COLO829 (cell line): ENCODE measurements at regions not wholly inside any gene's neighbourhood (a gene's known extent, or its start where the extent isn't known, plus 50 kb on each side); places are given as distances from the start of the nearest gene placed in this dataset.

ENCODE experiments used
- DNase-seq: peaks from one replicate; pipeline ENCODE4 v3.0.0; 2012; ENCODE audit warnings: low spot score

GRCh38 chr6:87995461-87995860 lies 52.2 kb upstream of the SPACA1 start:
- DNase-seq = no peak

DNA sequence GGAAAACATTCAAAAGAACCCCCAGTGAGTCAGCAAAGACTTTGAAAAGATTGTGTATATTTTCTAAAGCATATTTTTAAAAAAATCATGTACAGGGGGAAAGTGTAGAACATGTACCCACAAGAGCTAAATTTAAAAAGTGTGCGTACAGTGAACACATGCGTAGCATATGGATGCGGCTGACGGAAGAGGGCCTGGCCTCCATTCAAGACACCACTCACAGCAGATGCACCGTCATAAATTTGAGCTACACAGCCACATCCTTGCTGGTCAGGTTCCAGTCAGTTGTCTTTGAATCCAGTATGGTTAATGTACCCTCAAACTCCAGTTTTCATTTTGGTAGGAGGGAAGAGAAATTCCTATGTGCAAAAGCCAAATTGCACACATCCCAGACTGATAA lies 54.3 kb upstream of the SPACA1 start:
- DNase-seq = no peak

GRCh38 chr6:87990871-87991270 lies 56.8 kb upstream of the SPACA1 start:
- no peak for DNase-seq

DNA sequence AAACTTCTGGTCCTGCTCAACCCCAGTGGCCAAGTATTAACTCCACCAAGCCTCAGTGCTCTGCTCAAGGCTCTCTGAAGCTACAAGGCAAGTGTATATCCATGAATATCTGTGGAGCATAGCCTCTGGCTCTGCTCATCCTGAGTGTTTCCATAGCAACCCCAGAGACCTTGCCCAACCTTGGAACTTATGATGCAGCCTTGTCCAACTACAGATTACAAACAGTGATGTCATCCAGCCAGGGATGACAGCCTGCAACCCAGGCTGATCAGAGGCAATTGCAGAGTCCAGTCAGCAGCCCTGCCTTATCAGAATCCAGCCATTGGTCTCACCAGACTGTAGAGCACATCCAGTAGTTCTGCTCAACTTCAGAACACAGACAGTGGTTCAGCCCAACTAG lies 65.5 kb upstream of the SPACA1 start:
- DNase-seq = no peak

- no peak for DNase-seq
Observed at GRCh38 chr6:87979737-87980136, 67.9 kb upstream of the SPACA1 start.

DNA sequence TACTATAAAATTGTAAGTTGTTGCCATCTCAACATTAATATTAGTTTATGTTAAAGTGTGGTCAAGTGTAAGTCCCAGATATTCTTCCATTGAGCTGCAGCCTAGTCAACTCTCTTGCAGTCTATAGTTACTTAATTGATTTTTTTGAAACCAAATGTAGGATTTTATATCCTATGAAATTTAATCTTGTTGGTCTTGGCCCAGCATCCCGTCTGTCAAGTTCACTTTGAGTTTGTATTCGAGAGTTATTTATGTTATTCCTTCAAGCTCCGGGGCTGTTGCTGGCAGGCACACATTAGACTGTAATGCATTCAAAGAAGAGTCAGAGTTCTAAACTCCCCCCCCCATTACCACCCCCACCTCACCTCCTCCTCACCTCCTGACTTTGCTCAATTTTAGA lies 71.0 kb upstream of the SPACA1 start:
- DNase-seq = no peak

DNA sequence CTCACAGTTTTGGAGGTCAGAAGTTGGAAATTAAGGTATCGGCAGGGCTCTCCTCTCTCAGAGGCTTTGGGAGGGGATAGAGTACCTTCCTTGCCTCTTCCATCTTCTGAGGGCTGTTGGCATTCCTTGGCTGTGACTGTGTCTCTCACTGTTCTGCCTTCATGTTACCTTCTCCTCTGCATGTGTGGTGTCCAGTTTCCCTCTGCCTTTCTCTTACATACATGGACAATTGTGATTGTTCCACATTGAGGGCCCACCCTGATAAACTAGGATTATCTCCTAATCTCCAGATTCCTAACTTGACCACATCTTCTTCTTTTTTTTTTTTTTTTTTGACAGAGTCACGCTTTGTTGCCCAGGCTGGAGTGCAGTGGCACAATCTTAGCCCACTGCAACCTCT lies 72.1 kb upstream of the SPACA1 start:
- DNase-seq = no peak

DNA sequence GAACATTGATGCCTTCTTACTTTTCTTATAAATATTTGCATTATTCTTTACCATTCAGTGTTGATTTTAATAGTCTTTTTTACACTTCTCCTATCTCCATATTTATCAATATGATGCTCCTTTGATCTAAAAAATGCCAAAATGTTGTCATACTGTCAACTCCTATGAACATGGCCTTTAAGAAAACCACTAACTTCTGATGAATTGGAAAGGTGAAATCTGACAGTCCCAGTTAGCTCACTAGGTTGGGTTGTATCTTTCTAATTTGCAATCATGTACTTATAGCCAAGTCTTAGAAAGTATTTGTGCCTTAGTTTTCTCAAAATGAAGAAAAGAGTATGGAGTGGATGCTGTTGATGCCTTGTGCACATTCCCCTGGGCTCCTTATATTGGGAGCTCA lies 75.4 kb upstream of the SPACA1 start:
- no peak for DNase-seq

DNA sequence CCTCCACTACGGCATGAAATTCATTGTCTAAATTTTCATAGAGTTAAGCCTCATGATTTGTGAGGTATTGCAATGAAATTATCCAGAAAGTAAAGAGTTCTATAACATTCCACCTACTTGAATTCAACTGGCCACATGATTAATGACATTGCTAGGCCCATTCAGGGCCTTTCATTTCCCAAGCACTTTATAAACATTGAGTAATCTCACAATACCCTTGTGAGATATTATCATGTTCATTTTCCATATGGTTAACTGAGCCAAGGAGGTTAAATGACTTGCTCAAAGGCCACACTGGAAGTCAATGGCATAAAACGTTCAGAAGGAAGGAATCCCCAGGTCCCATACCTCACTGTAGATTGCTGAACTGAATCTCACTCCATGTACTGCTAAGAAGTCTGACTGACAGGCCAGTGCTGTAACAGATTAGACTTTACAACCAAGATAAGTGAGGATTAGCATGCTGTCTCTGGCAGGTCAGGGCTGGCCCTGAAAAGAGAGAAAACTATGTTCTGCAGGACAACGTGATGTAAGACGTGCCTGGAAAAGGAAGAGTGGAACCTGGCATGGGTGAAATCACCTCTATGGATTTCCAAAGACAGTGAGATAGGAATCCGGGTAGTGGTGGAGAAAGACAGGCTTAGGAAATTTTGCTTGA lies 75.9 kb upstream of the SPACA1 start:
- DNase-seq = no peak

DNA sequence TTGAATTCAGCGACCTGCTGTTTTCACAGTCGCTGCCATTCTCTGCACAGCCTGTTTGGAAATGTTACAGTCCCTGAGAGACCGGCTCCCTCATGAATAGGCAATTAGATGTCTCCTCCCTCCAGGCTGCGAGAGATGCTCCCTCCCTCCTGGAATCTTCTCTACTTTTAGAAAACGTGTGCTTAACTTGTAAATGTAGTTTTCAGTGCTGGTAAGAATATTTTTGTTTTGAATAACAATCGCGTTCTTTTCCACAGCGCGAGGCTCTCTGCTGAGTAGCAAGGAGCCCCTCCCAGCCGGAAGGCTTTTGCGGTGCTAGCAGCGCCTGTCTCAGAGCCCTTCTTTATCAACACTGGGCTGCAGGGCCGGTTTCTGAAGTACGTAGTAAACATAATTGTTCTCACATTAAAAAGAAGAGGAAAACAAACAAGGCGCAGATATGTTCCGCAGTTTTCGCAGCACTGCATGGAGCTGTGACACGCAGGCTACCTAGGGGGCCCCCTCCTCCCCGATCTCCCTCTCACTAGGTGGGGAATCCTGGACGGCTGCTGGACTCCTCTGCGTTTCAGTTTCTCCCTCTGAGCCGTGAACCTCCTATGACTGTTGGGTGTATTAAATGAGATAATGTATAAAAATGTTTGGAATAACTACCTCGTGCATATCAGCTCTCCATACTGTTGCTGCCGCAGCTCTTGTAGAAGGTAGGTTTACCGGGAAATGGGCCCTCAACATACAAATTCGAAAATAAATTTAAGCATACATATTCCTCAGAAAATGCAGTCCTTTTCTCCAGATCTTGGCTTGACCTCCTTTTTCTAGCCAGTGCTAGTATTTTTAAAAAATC lies 79.0 kb upstream of the SPACA1 start:
- DNase-seq = peak; percentile 2

DNA sequence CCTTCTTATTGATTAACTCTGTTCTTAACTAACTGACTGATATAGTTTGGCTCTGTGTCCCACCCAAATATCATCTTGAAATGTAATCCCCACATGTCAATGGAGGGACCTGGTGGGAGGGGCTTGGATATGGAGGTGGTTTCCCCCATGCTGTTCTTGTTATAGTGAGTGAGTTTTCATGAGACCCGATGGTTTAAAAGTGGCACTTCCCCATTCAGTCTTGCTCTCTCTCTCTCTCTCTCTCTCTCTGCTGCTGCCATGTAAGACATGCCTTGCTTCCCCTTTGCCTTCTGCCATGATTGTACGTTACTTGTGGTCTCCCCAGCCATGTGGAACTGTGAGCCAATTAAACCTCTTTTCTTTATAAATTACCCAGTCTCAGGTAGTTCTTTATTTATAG lies 81.8 kb upstream of the SPACA1 start:
- no peak for DNase-seq

GRCh38 chr6:87959083-87959482 lies 88.6 kb upstream of the SPACA1 start:
- DNase-seq = no peak

DNA sequence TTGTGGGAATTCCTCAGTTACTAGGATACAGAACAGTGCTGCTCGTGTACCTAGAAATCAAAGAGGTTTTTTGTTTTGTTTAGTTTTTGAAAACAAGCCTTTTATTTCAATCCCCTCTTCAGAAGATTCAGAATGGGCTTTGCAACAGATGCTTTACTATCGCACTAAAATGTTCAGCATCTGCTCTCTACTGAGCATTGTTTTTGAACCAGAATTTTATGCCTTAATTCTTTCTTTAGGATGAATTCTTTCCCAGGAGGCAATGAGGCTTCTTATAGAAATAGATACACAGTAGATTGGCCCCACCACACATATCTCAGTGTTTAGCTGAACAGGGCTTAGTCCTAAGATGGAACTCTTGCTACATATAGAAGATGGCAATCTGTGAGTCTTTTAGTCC lies 95.9 kb upstream of the SPACA1 start:
- DNase-seq = no peak

DNA sequence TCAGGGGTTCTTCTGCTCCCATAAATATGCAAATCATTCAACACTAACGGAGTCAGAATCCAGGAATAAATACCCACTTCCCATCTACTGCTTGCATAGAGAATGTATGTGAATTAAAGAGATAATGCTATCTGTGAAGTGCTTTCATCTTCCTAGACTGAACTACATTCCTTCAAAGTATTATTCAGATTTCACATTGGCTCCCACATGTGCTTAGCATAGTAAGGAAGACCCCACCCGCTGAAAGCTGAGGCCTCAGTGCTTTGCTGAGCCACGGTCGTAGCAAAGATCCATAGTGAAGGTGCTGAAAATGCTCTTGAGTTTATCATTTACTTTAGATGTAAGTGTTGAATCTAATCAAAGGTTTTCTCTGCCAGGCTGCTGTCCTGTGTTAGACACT lies 97.0 kb upstream of the SPACA1 start:
- DNase-seq = no peak

- DNase-seq = no peak
Observed at GRCh38 chr6:87949194-87949593, 98.4 kb upstream of the SPACA1 start.

DNA sequence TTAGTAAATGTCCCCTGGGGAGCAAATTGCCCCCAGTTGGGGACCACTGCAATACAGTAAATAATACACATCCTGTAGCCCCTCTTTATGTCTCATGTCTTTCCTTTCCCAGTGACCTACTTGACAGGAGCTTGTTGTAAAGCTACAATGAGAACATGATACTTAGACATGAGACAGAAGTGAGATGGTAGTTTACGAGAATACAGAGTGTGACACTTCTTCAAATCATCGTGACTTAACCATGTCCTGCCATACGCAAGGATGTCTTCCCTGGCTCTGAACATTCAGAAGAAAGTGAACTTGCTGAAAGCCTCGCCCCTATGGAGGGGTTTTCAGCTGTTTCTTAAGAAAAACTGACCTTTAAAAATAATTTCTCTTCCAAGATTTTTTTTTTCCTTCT lies 101.0 kb upstream of the SPACA1 start:
- DNase-seq = no peak

DNA sequence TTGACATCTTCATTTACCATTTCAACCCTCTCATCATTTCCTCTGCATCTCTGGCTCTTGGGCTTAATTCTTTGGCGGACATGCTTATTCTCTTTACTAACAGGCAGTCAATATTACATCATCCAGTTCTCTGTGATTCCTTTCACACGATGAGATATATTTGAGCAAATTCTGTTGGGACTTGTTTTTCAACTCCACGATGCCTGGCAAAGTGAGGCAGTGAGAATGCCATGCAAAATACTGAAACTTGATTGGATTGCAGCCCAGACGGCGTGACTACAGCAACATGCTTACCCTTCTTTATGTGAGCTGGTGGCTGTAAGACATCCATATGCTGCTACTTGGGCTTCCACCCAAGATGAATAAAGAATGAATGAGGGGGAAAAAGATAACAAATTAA lies 101.7 kb upstream of the SPACA1 start:
- DNase-seq = no peak

GRCh38 chr6:87945181-87945580 lies 102.5 kb upstream of the SPACA1 start:
- no peak for DNase-seq

DNA sequence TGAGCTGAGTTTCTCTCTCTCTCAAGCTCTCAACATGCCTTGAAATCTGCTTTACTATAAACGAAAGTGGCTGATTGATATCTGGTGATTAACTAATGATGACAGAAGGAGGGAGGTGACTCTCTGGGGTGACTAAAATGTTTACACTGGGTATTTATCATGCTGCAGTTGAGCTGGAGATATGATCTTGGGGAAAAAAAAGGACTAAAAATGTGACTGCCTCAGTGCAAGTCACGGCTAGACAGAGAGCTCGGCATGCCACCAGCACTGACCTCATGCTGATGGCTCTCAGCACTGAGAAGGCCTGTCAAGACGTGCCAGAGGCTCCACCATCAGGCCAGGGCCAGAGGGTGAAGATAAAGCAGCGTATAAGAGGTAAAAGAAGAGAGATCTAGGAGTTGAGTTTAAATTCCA lies 103.1 kb upstream of the SPACA1 start:
- DNase-seq = no peak

DNA sequence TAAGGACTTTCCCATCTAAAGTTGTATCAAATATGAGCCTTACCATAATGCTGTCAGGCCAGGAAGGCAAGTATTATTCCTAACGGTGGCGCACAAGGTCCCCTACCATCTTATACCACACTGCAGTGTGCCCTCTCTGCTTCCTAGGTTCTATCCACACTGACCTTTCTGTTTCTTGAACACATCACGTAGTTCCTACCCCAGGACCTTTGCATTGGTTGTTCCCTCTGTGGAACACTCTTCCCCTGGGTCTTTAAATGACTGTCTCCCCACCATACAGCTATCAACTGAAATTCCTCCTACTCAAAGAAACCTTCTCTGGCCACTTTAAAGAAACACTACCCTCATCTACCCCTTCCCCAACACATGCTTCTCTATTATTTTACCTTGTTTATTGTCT lies 104.5 kb upstream of the SPACA1 start:
- DNase-seq = no peak

- peak; percentile 38 for DNase-seq
Observed at GRCh38 chr6:87941556-87942358, 105.9 kb upstream of the SPACA1 start.

GRCh38 chr6:87939776-87940175 lies 107.9 kb upstream of the SPACA1 start:
- DNase-seq = no peak

- no peak for DNase-seq
Observed at GRCh38 chr6:87938287-87938686, 109.4 kb upstream of the SPACA1 start.
